Memory B cell (primary cell): ENCODE measurements at regions not wholly inside any gene's neighbourhood (a gene's known extent, or its start where the extent isn't known, plus 50 kb on each side); places are given as distances from the start of the nearest gene placed in this dataset.

Experiments
- ATAC-seq: fragments of 150-1000 bp; cut with Tn5 transposase; 2 replicates; pipeline ENCODE4 v1.10.0; 2021; ENCODE audit warnings: low read depth, mild to moderate bottlenecking, moderate library complexity
- DNase-seq, 2 donors: peaks; one replicate each; pipeline ENCODE4 v3.0.0; 2022; ENCODE audit warnings: low spot score in 2 of 2
- H3K27ac Mint-ChIP-seq: one replicate; pipeline ENCODE4 v1.8.0; 2022; ENCODE audit warnings: mild to moderate bottlenecking, moderate library complexity, mixed read lengths
- H3K27me3 Mint-ChIP-seq: one replicate; pipeline ENCODE4 v1.8.0; 2022; ENCODE audit warnings: mixed read lengths
- H3K36me3 Mint-ChIP-seq: one replicate; pipeline ENCODE4 v1.8.0; 2022; ENCODE audit warnings: mild to moderate bottlenecking, mixed read lengths
- H3K4me1 Mint-ChIP-seq: one replicate; pipeline ENCODE4 v1.8.0; 2022; ENCODE audit warnings: mixed read lengths
- H3K4me3 Mint-ChIP-seq: one replicate; pipeline ENCODE4 v1.8.0; 2022; ENCODE audit warnings: mild to moderate bottlenecking, moderate library complexity, mixed read lengths
- H3K9me3 Mint-ChIP-seq: one replicate; pipeline ENCODE4 v1.8.0; 2022; ENCODE audit warnings: mixed read lengths

DNA sequence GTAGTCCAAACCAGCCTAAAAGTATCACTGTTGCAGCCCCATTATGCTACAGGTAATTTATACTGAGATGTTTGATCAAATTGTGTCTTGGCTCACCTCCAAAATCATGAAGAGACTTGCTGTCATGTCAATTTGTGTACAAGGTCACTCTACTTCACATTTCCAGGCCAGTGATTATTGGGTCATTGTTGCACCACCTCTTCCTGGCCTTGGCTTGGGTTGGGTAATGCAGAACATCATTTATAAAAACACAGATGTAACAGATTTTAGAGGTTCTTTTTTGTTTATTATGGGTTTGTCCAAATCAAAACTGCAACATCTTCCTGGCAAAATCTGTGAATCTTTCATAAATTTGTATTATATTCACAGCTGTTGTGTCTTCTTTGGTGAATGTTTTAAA, 459.5 kb downstream of the ANKRD50 start:
- H3K27ac Mint-ChIP-seq, result no peak overlapping the region
- H3K9me3 Mint-ChIP-seq, result no peaks in the 10 kb centered on the region
- ATAC-seq, result no peak

DNA sequence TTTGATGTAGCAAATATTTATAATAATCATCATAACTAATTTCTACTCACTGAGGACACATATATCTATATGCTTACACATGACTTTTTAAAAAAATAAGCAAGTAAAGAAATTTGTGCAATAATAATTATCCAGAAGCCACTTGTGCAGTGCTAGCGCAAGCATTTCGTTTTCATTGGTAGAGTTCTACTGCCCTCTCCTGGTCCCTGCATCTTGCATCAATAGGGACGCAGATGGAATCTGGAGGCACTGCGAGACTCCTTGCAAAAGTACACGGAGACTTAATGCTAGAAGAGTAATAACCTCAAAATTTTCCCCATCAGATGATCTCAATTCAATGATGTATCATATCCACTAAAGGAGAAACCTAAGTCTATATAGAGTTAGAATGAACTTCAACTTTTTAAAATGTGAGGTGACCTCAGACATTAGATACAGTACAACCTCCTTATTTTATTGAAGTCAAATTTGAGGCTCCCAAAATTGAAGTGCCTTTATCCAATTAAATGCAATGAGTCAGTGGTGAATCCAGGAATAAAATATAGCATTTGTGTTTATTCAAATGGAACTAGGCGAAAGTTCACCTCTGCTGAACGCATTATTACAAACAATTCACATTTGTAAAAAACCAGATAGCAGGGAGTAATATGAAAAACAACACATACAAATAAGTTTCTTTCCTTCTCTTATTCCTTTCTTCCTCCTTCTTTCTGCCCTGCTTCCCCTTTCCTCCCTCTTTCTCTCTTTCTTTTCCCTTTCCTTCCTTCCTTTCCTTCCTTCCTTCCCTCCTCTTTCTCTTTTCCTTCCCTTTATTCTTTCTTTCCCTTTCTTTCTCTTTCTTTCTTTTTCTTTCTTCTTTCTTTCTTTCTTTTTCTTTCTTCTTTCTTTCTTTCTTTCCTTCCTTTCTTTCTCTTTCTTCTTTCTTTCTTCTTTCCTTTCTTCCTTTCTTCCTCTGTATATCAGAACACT, 450.0 kb downstream of the ANKRD50 start:
- no peaks in the 10 kb centered on the region for H3K4me1 Mint-ChIP-seq
- no peak overlapping the region for H3K27ac Mint-ChIP-seq
- peak; percentile 53 for ATAC-seq
- H3K9me3 Mint-ChIP-seq, result no peaks in the 10 kb centered on the region
- peak; percentile 19 to 34 for DNase-seq
- H3K27me3 Mint-ChIP-seq, result no peaks in the 10 kb centered on the region
- no peak overlapping the region for H3K4me3 Mint-ChIP-seq
- H3K36me3 Mint-ChIP-seq, result no peaks in the 10 kb centered on the region

More for the DNA sequence above, 459.5 kb downstream of the ANKRD50 start:
- Mint-ChIP-seq H3K4me1 (no peaks in the 10 kb centered on the region), H3K4me3 (no peak overlapping the region), H3K36me3 (no peaks in the 10 kb centered on the region), H3K27me3 (peaks cover 1% of the 10 kb centered on the region)
- no peak for DNase-seq

DNA sequence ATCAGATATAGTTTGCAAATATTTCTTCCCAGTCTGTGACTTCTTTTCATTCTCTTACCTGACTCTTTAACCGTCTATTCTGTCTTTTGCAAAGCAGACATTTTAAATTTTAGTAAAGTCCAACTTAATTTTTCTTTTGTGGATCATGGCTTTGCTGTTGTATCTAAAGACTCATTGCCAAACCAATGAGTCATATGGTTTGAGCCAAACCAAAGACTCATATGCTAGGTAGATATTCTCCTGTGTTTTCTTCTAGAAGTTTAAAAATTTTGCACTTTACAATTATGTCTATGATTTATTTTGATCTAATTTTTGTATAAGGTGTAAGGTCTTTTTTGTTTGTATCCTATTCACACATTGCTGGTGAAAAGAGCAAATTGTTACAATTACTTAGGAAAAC, 446.8 kb downstream of the ANKRD50 start:
- H3K9me3 Mint-ChIP-seq, result no peaks in the 10 kb centered on the region
- DNase-seq, result no peak

DNA sequence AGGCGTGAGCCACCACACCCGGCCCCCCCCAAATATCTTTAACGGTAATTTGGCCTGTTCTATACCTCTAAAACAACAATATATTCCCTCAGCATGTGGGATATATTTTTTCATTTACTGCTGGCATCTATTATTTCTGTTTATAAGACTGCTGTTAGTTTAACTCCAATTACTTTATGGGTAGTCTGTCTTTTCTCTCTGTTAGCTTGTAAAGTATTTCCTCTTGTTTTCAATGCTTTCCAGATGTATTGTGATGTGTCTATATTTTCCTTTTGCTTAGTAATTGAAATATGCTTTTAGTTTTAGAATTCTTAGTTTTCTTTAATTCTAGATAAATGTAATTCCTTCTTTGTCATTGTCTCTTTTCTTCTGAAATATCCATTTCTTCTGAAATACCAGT, 445.8 kb downstream of the ANKRD50 start:
- ATAC-seq (no peak), DNase-seq (no peak)
- H3K27me3 Mint-ChIP-seq, result no peaks in the 10 kb centered on the region
- no peak overlapping the region for H3K27ac Mint-ChIP-seq
- H3K4me3 Mint-ChIP-seq, result no peak overlapping the region
- no peaks in the 10 kb centered on the region for H3K36me3 Mint-ChIP-seq
- H3K4me1 Mint-ChIP-seq, result no peaks in the 10 kb centered on the region
- no peaks in the 10 kb centered on the region for H3K9me3 Mint-ChIP-seq

More for the DNA sequence above, 446.8 kb downstream of the ANKRD50 start:
- Mint-ChIP-seq H3K36me3 (no peaks in the 10 kb centered on the region), H3K4me1 (no peaks in the 10 kb centered on the region), H3K27me3 (no peaks in the 10 kb centered on the region), H3K4me3 (no peak overlapping the region), H3K27ac (no peak overlapping the region)
- ATAC-seq, result no peak

DNA sequence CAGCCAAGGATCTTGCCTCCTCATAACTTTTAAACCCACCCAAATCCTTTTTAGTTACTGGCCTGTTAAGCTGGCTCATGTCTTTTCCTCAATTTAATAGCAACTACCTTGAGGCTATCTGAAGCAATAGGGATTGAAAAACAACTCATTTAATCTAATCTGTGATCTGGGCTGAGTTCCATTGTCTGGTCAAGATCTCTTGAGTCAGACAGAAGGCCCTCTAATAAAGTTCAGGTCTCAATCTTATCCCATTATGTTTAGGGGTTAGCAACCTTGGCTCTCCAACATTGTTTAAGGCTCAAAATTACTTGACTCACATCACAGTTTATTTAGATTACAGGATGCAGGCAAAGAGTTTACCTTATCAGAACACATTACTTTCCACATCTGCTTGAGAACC, 436.1 kb downstream of the ANKRD50 start:
- ATAC-seq, result no peak
- H3K27me3 Mint-ChIP-seq, result no peaks in the 10 kb centered on the region
- no peak for DNase-seq
- H3K4me3 Mint-ChIP-seq, result no peak overlapping the region
- H3K27ac Mint-ChIP-seq, result no peak overlapping the region
- H3K4me1 Mint-ChIP-seq, result no peaks in the 10 kb centered on the region
- no peaks in the 10 kb centered on the region for H3K36me3 Mint-ChIP-seq
- peaks cover 2% of the 10 kb centered on the region for H3K9me3 Mint-ChIP-seq

DNA sequence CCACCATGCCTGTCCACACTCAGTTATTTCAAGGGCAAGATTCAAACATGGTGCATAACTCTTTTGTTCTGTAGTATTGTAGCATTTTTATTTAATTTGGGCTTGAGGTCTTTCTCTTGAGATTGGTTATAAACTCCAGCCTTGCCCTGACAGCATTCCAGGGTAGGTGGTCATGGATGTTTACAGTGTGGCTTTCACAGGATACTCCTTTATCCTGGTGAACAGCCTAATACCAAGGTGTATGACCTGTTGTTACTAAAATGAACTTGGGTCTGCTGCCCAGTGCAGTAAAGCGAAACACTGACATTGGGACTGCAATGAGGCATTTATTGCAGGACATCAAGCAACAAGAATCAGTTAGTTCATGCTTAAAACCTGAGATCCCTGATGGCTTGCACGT, 434.8 kb downstream of the ANKRD50 start:
- no peak overlapping the region for H3K27ac Mint-ChIP-seq
- DNase-seq (no peak), ATAC-seq (no peak)
- H3K9me3 Mint-ChIP-seq, result no peaks in the 10 kb centered on the region
- H3K4me1 Mint-ChIP-seq, result no peaks in the 10 kb centered on the region
- no peak overlapping the region for H3K4me3 Mint-ChIP-seq
- H3K27me3 Mint-ChIP-seq, result no peaks in the 10 kb centered on the region
- no peaks in the 10 kb centered on the region for H3K36me3 Mint-ChIP-seq

DNA sequence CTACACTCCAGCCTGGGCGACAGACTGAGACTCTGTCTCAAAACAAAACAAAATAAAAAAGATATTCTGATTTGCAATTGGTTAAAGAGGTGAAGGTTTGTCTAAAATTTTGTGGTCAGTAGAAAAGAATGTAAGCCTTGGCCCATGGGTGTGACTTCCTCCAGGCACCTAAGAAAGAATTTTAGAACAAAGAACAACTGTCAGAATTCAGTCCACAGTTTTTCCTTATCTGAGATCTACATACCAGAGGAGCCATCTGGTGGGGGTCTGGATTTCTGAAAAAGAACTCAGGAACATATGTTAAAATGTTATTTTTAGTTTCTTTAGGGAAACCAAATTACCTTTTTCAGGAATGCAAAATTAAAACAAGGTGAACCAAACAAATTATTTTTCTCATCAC, 434.1 kb downstream of the ANKRD50 start:
- Mint-ChIP-seq H3K4me3 (no peak overlapping the region), H3K27ac (no peak overlapping the region), H3K36me3 (no peaks in the 10 kb centered on the region), H3K4me1 (no peaks in the 10 kb centered on the region), H3K27me3 (no peaks in the 10 kb centered on the region), H3K9me3 (no peaks in the 10 kb centered on the region)
- ATAC-seq (no peak), DNase-seq (no peak)

DNA sequence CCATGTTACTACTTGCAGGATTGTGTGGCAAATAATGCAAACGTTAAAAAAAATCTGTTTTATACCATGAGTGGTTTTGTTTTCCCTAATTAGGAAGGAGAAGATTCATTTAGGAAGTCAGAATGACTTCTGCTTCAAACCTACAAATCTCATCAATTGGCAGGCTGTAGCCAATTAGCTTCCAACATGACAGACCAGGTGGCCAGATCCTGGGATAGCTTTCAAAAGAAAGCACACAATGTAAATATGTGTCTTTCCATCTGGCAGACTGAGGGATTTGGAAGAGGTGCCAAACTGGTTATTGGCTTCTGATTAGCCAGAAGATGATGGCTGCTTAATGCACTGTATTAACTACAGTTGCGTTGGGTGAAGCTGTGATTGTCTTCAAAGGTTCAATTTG, 432.8 kb downstream of the ANKRD50 start:
- Mint-ChIP-seq H3K9me3 (peaks cover 1% of the 10 kb centered on the region), H3K4me1 (no peaks in the 10 kb centered on the region), H3K27me3 (no peaks in the 10 kb centered on the region), H3K4me3 (no peak overlapping the region), H3K36me3 (no peaks in the 10 kb centered on the region), H3K27ac (no peak overlapping the region)
- ATAC-seq, result no peak
- no peak for DNase-seq

DNA sequence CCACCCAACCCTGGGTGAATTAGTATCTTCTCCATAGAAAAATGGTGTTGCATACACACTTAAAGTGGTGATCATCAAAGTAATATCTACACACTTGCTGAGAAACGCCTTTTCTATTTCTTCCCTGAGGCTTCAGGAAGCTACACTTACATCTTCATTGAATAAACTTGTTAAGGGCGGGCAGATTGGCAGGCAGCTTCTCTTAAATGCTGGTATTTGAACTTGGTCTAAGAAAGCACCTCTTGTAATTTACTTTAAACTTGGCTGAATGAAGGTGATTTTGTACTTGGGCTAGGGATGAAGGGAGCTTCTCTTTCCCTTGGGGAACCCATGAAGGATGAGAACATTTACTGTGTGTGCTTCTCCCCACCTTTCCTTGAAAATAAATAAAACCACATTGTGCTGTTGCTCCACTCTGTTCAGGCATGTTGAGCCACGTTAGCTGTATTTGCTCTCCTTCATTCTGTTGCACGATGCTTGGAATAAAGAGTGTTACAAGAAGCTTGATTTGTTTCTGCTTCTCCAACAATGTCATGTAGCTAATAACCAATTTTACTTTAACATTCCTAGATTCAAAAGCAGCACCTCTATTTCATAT, 430.1 kb downstream of the ANKRD50 start:
- H3K27ac Mint-ChIP-seq, result no peak overlapping the region
- ATAC-seq (no peak), DNase-seq (no peak)
- H3K9me3 Mint-ChIP-seq, result peaks cover 1% of the 10 kb centered on the region
- H3K4me3 Mint-ChIP-seq, result no peak overlapping the region
- H3K4me1 Mint-ChIP-seq, result no peaks in the 10 kb centered on the region
- H3K27me3 Mint-ChIP-seq, result no peaks in the 10 kb centered on the region
- H3K36me3 Mint-ChIP-seq, result no peaks in the 10 kb centered on the region

DNA sequence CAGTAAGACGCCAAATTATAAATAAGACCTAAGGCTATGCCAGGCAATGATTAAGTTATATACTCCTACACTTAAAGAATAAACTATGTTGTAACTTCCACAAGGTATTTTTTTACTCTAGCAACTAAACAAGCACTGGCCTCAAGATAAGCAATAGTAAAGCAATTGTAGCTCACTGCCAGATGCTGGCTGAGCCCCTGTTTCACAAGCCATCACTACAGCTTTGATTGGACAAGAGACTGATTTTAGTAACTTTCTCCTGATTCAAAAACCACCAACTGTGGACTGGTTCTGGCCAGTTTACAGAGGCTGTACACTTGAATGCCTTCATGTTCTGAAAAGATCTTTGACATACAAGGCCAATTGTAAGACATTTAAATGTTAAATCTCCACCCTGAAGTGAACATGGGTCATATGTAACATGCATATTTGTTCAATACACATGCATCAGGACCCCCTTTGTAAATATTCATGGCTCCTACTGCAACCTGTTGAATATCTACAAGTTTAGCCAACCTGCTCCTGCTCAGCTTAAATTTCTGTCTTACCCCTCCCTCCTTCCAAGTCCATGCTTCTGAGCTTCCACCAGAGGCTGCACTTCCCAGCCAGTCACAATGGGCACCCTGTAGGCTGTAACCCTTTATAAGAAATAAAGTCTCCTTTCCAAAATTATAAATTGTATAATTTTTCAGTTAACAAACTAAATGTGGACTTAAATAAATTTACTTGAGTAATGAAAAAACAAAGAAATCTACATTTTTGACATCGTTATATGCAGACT, 423.6 kb downstream of the ANKRD50 start:
- H3K27me3 Mint-ChIP-seq, result no peaks in the 10 kb centered on the region
- no peak overlapping the region for H3K4me3 Mint-ChIP-seq
- H3K9me3 Mint-ChIP-seq, result peaks cover under 1% of the 10 kb centered on the region
- no peaks in the 10 kb centered on the region for H3K36me3 Mint-ChIP-seq
- no peak overlapping the region for H3K27ac Mint-ChIP-seq
- ATAC-seq, result no peak
- no peak for DNase-seq
- no peaks in the 10 kb centered on the region for H3K4me1 Mint-ChIP-seq

DNA sequence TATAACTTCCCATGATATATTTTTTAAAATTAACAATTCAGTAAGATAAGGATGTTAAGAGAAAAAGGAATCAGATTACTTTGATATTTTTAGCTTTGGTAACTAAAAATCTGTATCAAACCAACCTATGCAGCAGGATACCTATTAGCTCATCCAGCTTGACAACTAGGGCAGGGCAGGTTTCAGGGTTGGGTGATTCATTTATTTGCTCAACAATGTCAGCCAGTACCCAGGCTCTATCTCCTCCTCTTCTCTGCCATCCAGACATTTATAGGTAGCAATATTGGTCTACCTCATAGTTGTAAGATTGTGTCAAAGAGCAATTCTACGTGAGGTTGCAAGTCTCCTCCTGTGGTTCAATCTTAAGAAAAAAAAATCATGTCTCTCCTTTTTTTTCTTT, 421.9 kb downstream of the ANKRD50 start:
- no peaks in the 10 kb centered on the region for H3K4me1 Mint-ChIP-seq
- H3K27me3 Mint-ChIP-seq, result no peaks in the 10 kb centered on the region
- no peak for DNase-seq
- H3K36me3 Mint-ChIP-seq, result no peaks in the 10 kb centered on the region
- H3K4me3 Mint-ChIP-seq, result no peak overlapping the region
- no peak for ATAC-seq
- no peak overlapping the region for H3K27ac Mint-ChIP-seq
- H3K9me3 Mint-ChIP-seq, result peaks cover 1% of the 10 kb centered on the region

DNA sequence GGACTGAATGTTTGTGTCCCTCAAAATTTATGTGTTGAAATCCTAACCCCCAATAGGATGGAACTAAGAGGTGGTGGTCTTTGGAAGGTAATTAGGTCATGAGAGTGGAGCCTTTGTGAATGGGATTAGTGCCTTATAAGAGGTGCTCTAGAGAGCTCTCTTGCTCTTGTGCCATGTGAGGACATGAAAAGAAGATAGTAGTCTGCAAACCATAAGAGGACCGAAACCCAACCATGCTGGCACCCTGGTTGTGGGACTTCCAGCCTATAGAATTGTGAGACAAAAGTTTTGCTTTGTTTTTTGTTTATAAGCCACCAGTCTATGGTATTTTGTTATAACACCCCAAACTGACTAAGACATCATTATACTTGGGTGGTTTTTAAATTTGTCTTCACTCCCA, 417.1 kb downstream of the ANKRD50 start:
- no peak overlapping the region for H3K4me3 Mint-ChIP-seq
- H3K36me3 Mint-ChIP-seq, result no peaks in the 10 kb centered on the region
- H3K27me3 Mint-ChIP-seq, result no peaks in the 10 kb centered on the region
- H3K9me3 Mint-ChIP-seq, result peaks cover 1% of the 10 kb centered on the region
- H3K27ac Mint-ChIP-seq, result no peak overlapping the region
- H3K4me1 Mint-ChIP-seq, result no peaks in the 10 kb centered on the region
- ATAC-seq (no peak), DNase-seq (no peak)

DNA sequence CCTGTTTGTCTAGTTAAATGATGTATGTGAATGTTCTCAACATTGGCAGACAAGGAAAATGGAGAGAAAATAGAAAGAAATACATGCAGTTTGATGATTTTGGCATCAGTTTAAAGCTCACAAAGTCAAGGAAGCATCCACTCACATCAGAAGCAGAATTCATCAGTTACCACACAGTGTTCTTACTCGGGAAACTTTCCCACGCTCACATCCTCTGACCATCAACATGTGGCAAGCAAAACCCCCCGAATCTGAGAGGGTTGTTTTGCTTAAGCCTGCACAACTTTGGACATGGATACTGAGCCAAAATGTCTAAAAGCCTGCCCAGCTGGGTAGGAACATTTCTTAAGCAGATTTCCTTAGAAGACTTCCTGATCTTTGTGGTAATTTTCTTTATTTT, 407.6 kb downstream of the ANKRD50 start:
- Mint-ChIP-seq H3K27me3 (peaks cover 2% of the 10 kb centered on the region), H3K4me1 (no peaks in the 10 kb centered on the region), H3K9me3 (no peaks in the 10 kb centered on the region), H3K4me3 (no peak overlapping the region), H3K36me3 (no peaks in the 10 kb centered on the region), H3K27ac (no peak overlapping the region)
- no peak for DNase-seq
- ATAC-seq, result no peak

DNA sequence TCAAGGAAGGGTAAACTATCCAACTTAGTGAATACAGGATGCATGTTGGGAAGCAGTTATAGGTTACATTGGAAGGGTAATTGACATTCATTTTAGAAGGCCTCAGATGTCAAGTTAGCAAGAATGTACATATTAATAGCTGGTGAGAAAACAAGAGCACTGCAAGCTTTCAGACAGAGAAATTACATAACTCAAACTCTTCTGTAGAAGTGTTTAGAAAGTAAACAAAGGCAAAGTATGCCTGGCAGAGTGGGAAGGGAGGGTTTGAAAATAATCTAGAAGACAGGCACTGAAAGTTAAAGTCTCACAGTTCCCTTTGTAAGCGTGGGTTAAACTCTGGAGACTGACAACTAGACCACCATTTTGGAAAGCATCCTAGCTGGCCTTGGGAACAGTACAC, 406.2 kb downstream of the ANKRD50 start:
- Mint-ChIP-seq H3K27me3 (peaks cover 2% of the 10 kb centered on the region), H3K36me3 (no peaks in the 10 kb centered on the region), H3K27ac (no peak overlapping the region), H3K4me3 (no peak overlapping the region), H3K4me1 (no peaks in the 10 kb centered on the region), H3K9me3 (no peaks in the 10 kb centered on the region)
- no peak for DNase-seq
- no peak for ATAC-seq
